NCI-H1048 (cell line): ENCODE measurements at regions not wholly inside any gene's neighbourhood (a gene's known extent, or its start where the extent isn't known, plus 50 kb on each side); places are given as distances from the start of the nearest gene placed in this dataset.

Experiments
- DNase-seq: peaks from one replicate; lab custom pipeline; 2025; lab: John Stamatoyannopoulos, UW

DNA sequence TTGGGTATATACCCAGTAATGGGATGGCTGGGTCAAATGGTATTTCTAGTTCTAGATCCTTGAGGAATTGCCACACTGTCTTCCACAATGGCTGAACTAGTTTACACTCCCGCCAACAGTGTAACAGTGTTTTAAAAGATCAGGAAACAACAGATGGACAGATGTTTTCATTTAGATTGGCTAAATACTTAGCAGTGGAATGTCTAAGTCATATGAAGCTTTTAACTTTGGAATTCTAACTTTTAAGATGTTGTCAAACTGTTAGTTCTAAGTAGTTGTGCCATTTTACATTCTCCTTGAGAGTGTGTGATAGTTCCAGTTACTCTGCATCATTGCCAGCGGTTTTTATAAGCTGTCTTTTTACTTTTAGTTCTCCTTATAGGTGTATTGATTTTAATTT is 688.8 kb downstream of the SEMA5A start:
- DNase-seq = no peak

DNA sequence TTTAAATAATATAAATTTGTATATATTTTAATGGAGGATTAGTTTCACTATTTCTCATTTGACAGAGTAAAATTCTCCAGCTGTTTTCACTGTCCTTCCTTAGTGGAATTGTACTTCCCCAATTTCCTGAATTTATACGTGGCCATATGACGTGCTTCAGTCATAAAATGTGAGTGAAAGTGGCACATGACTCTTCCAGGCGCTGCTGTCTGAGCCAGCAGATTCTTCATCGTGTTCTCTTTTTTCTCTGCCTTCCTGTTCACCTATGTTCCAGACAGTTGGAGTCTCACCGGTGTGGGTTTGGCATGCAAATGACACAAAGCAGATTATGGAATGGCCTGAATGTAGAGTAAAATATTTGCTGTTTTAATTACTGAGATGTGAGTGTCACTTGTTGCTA is 684.1 kb downstream of the SEMA5A start:
- no peak for DNase-seq

DNA sequence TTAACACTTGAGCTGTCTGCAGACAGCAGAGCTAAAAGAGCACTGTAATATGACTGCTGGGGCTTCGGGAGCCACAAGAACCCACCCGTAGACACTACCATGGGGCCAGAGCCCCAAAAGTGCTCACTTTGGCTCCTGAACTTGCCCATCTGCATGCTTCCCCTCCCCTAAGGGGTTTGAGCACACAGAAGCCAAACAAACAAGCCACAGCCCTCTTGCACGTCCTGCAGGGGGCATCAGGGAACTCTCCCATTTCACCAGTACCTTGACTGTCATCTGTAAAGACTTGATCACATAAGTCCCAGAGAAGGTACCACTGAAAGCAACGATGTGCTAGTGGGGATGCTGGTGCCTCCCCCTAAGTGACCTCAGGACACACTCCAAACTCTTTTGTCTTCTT is 681.8 kb downstream of the SEMA5A start:
- no peak for DNase-seq

DNA sequence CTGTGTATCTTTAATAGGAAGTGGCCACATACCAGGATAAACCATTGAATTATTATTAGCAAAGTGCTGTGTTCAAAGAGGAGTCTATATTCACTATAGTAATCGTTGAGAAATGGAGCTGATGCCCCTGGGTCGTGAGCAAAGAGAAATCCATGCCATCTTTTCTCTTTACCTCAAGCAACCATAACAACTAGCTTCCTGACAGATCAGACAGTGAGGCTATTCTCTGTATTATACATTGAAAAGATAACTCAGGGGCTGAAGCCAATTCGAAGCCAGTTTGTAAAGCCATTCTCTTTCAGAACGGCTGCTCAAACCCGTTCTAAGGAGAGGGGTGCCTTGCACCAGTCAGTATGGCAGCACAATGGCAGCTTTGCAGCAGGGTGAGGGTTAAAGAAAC is 680.6 kb downstream of the SEMA5A start:
- no peak for DNase-seq

DNA sequence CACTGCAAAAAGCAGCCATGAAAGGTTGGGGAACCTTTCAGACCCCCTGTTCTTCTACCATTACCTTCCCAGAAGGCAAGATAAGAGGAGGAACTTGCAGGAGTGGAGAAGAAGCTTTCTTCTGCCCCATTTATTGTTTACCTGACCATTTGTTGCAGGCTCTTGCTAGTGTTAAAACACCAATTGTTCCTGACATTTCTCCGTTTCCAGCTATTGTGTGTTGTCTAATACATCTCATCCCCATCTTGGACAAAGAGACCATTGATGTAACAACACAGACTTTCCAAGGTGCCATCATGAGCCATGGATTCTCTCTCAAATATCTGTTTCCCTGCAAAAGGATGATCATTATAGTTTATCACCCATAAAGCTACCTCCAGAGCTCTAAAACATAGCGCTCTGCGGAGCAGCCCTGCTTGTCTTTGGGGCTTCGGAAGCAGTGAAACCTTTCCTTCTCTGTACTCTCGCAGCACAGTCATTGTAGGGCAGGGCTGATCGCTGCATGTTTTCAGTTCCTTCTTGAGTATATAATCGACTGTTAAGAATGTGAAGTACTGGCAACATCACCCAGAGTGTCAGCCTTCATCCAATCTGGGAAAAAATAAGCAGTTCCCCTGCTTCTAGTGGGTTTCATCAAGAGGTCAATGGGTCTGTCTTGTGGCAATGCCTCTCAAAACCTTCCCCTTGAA is 680.0 kb downstream of the SEMA5A start:
- no peak for DNase-seq

DNA sequence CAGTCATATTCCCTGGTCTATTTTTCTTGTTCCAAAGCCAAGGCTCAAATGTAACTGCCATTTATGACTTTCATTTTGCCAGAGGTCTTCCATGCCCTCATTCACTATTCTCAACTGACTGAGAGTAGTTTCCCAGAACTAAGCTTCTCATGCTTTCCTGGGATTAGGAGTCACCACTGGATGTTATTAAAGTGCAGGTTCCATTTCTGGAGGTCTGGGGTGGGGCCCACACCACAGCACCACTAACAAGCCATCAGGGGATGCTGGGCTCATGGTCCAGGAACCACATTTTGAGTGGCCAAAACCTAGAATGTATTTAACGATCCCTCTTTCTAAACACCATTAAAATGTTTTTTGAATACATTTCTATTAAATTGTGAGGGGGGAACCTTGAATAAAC is 677.6 kb downstream of the SEMA5A start:
- no peak for DNase-seq

DNA sequence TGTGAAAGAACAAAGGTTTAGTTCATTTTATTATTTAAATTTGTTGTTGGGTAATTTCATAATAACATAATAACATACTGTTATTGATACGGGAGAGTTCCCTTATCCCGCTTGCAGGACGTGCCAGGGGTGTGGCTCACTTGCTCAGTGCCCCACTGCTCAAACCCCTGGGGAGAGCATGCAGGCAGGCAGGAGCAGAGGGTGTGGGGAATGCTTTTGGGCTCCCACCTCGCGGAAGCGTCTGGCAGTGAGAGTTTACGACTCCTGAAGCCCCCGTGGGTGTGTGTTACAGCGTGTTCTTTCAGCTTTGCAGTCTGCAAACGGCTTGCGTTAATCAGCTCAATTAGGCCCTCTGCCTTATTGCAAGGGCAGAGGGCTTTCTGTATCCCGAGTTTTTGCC is 675.9 kb downstream of the SEMA5A start:
- no peak for DNase-seq

DNA sequence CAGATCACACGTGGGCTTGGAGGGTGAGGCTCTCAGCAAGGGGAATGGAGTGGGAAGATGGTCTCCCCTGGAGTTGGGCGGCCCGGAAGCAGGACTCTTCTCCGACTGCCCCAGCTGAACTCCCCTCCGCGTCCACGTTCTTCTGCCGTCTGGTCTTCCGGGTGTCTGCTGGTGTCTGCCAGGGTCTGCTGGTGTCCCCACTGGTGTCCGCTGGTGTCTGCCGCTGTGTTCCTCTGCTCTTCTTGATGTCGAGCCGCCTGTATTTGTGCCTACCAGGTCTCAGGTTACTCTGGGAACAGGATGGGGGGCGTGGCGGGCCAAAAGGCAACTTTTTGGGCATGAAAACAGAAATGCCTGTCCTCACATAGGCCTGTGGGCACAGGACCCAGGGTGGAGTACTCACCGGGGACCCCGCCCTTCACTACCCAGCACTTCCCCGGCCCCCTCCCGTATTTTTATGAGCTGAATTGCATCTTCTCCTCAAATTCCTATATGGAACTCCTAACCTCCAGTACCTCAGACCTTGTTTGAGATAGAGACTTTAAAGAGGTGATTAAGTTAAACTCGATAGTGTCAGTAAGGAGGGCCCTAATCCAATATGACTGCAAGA is 675.4 kb downstream of the SEMA5A start:
- no peak for DNase-seq

DNA sequence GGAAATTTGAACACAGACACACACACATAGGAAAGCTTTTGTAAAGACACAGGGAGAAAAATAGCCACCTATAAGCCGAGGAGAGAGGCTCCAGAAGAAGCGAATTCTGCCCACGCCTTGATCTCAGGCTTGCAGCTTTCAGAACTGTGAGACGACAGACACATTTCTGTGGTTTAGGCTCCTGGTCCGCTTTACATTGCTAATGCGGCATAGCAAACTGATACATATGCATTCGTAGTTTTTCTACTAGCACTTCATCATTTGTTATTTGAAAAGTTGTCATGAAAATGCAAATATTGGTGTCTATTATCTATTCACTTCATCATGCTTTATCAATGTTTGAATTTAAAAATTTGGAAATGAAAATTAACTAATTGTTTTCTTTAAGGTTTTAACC is 674.9 kb downstream of the SEMA5A start:
- DNase-seq = no peak

DNA sequence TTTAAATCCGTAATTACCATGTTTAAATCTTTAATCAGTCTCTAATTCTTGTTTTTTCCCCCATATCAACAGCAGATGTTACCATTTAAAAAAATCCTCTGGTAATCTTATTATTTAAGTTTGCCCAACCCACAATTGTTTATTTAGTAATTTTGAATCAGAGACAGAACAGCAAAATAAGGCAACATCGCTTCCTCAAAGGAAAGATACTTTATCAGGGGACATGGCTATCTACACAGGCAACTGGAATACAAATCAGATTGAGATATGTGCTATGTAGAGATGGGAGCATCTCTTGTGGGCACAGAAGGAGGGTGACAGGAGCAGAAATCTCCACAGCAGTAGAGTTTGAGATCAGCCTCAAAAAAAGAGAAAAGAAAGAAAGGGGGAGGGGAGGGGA is 674.4 kb downstream of the SEMA5A start:
- DNase-seq = no peak

DNA sequence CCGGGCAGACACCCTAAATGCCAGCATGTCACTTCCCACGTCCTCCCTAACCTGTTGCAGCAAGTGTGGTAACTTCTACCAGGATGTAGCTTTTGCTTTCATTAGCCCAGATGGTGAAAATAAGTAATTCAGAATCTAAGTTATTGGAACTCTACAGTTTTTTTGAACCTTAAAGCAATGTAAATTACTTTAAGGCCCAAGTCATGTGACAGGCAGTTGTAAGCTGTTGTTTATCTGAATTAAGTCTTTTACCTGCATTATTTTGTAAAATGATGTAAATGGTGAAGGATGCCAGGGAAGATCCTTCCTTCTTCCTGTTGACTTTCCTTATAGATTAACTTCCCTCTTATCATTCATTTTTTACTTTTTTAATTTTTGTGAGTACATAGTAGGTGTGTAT is 670.2 kb downstream of the SEMA5A start:
- no peak for DNase-seq

DNA sequence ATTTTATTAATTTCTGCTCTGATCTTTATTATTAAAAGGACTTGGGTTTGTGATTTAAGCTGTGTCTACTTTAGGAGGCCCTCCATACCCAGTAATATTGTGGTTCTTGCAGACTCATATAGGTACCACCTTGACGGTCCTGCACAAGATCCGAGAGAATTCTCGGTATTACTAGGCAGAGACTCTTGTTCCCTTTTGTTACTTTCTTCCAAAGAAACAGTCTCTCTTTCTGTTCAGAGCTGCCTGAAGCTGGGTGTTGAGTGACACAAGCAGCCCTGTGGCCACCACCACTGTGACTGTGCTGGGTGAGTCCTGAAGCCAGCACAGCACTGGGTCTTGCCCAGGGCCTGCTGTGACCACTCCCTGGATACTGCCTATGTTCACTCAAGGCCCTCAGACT is 666.6 kb downstream of the SEMA5A start:
- no peak for DNase-seq

DNA sequence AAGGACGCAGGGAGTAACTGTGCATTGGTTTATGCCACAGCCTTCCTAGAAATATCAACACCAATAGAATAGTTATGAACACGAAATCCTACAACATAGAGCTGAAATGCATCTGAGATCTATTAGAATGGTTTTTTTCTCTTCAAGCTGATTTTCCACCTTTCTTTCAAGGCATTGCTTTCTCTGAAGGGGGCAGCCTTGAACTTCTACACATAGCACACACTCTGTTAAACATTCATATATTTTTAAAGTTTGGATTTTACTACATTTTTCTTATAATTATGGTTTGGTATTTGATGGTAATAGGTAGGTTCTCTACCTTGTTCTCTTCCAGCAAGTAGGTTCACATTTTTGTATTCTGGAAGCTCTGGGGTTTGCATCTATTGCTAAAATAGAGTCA is 661.8 kb downstream of the SEMA5A start:
- DNase-seq = no peak

DNA sequence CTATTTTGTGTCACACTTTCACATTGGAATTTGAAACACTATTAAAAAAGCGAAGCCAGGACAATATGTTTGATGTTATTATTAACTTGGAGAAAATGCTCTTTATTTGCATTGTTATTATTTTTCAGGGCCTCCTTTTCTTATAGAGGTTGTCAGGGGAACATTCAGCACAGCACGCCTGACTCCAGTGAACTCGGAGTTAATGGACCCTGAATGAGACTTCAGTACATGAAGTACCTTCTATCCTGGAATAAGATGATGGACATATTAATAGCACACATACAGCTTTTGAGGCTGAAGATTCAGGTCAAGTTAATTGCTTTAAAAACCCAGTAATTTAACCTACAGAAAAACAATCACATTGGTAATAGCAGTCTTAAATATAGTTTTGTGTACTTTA is 652.9 kb downstream of the SEMA5A start:
- DNase-seq = no peak

DNA sequence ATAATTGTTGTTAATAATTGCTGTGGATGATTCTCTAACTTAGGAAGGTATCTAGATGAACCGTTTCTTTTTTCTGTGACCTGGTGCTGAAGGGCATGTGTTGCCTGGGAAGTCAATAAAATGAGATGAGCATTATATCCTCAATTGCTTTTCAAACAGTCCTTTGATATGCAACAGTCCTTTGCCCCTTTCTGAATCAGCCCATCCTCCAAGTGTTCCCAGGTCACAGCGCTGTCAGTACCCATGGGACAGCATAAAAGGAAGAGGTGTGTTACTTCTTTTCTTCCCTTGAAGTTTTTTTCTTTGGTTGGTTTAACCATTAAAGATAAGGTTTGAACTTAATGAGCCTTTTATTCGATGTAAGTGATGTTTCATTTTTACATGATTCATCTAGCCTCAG is 651.8 kb downstream of the SEMA5A start:
- no peak for DNase-seq

DNA sequence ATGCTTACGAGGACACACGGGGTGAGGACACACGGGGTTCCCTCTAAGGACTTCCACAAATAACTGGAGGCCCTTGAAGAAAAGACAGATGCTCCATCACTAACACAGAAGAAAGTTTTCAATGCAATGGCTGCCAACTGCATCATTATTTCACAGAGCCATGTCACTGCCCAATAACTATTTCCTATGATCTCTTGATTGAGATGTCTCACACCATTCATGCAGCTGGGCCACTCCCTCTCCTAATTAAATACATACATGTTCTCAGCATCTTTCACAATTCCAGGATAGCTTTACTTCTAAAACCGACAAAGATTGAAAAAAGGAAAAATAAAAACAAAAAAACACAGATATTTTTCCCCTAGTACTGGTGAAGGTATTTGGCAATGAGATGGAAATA is 650.8 kb downstream of the SEMA5A start:
- DNase-seq = no peak

DNA sequence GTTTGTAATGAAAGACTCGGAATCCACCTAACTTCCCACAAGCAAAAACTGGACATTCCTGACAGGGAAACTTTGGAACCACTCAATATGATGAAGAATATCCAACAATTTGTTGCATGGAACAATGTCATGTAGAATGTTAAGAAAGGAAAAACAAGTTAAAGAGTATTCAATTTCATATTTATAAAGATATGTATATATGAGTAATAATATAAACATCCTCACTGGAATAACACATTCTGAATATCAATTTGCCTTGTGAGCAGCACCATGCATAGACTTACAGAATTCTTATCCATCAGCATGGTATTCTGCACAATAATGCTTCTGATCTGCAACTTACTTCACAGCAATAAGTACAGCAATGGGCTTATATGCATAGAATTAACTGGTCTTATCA is 650.3 kb downstream of the SEMA5A start:
- no peak for DNase-seq

DNA sequence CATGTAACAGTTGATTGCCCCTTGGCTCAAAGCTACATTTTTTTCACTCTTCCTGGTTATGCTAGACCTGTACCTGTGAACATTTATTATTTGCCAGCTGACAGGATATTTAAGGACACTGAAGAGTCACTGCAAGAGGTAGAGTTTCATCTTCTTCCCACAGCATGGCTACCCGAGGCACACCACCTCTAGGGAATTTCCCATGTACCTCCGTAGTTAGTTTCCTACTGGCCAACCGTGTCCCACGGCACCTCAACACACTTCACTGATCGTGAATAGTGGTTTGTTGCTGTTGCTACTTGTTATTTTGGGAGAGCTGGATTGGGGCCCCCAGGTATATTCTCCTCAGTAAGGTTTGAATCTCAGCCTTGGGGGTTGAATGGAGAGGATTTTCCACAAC is 648.6 kb downstream of the SEMA5A start:
- no peak for DNase-seq

DNA sequence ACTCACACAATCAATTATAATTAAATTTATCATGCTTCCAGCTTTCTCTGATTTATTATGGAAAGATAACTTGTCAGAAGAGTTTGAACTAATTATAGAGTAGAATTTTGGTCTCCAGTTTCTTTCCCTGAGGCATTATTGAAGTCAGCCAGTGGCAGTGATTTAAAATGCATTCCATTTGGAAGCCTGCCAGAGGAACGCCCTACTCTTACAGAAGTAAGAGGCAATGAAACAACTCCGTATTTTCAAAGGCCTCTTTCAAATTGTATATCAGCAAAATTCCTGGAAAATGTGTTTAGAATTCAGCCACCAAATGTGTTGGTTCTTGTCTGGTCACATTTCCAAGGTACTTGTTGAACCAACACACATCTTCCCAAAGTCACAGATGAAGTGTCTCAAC is 640.9 kb downstream of the SEMA5A start:
- DNase-seq = peak; percentile 19

DNA sequence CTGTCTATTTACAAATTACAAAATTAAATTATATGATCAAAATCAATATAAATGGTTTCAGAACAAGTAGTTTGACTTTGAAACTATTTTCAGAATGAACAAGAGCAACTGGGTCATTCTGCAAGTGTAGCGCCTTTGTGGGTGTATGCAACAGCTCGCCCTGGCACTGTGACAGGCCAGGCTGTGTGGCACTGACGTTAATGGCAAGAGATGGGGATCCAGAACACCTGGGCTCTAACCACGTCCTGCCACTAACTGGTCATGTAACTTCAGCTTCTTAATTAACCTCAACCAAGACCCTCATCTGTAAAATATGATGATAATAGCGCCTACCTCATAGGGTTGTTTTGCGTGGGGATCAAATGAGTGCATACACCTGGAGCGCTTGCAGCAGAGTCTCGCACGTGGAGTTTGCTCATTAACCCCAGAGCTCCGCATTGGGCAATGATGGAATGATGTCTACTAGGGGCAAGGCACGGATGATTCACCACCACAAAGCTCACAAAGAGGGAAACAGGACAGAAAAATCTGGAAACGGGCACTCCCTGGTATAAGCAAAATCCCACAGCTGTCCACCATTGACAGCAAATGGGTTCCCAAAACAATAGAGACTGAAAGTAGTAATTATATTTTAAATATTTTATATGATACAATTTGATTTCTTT is 639.4 kb downstream of the SEMA5A start:
- no peak for DNase-seq

DNA sequence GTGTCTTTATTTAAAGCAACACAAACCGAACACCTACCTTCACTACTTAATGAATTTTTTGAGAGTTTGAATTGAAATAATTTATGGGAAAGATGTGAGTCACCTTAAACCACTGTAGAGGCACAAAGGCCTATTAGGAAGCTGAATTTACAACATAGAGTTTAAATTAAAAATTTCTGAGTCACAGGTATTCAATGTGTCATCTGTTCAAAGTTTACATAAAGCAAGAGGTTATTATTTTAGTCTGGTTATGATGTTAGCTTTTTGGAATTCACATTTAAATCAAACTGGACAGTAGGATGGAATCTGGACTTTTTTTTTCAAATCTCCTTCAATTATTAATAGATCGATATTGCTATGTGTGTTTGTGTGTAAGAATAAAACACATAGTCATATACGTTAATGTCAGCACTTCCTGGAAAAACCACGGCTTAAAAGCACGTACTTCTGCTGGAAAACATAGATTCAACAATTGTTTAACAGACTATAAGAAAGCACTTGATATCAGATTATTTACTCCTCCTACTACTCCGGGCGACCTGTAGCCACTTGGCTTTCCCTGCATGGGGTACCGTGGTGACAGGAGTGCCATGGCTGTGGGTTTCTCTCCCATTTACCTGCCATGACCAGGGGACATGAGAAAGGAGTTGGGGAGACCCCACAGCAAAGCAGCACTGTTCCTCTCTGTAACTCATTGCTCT is 638.6 kb downstream of the SEMA5A start:
- DNase-seq = no peak

DNA sequence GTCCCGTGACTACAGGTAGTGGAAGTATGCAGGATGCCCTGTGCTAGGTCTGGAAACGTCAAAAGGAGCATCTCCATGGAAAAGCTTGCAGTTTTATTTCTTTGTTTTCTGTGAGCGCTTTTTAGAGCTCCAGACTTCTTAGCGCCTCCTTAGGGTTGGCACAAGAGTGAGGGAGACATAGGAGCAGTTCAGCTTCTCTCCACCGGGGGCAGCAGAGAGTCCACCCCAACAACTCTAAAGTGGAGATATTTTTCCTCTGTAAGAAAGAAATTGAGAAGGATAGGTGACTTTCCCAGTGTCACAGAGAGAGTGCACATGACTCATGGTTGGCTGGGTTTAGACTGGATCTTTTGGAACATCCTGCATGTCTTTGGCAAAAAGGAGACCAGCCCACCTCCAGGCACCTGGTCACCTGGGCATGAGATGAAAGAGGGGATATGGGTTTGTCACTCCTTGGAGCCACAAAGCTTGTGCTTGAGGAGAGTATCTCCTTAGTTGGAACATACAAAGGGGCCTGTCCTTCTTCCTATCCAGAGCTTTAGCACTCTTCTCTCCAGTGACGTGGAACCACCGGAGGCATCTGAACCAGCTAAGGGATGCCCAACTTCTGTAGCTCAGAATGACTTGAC is 637.7 kb downstream of the SEMA5A start:
- DNase-seq = no peak

DNA sequence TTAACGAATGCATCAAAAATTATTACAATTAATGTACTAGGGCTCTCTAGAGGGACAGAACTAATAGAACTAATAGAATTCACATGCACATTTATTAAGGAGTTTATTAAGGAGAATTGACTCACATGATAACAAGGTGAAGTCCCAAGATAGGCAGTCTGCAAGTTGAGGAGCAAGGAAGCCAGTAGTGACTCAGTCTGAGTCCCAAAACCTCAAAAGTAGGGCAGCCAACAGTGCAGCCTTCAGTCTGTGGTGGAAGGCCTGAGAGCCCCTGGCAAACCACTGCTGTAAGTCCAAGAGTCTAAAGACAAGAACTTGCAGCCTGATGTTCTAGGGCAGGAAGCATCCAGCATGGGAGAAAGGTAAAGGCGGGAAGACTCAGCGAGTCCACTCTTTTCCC is 633.8 kb downstream of the SEMA5A start:
- DNase-seq = no peak
